HUES64 (cell line): ENCODE measurements at regions not wholly inside any gene's neighbourhood (a gene's known extent, or its start where the extent isn't known, plus 50 kb on each side); places are given as distances from the start of the nearest gene placed in this dataset.
"Not testable (repeated sequence)": the region's sequence is repeated elsewhere in the genome, so short reads cannot be mapped to it uniquely, and the experiment has no call there.

ENCODE experiments used
- H3K27ac ChIP-seq: 2 replicates; pipeline ENCODE4 v1.7.0; 2013; ENCODE audit warnings: low read depth, low read length, inconsistent platforms
- H3K27me3 ChIP-seq: 2 replicates; pipeline ENCODE4 v1.6.1; 2013; ENCODE audit warnings: mild to moderate bottlenecking, low read length; ENCODE audit not compliant: insufficient read depth
- H3K36me3 ChIP-seq: 2 replicates; pipeline ENCODE4 v1.6.1; 2013; ENCODE audit warnings: mild to moderate bottlenecking, low read length; ENCODE audit not compliant: insufficient read depth
- H3K4me1 ChIP-seq: 2 replicates; pipeline ENCODE4 v1.6.1; 2013; ENCODE audit warnings: mild to moderate bottlenecking, low read length, moderate library complexity; ENCODE audit not compliant: insufficient read depth
- H3K4me3 ChIP-seq: 2 replicates; pipeline ENCODE4 v1.5.1; 2013; ENCODE audit warnings: mild to moderate bottlenecking, low read length, moderate library complexity
- H3K9ac ChIP-seq: 2 replicates; pipeline ENCODE4 v1.6.1; 2013; ENCODE audit warnings: mild to moderate bottlenecking, low read depth, low read length
- H3K9me3 ChIP-seq: 2 replicates; pipeline ENCODE4 v1.6.1; 2013; ENCODE audit warnings: low read depth, low read length; ENCODE audit not compliant: insufficient read depth
- WGBS: fragments of 150-250, 120-280 bp; methylation state at CpG from one replicate; pipeline ENCODE4 v1.1.7; 2013; ENCODE audit warnings: missing lambda C conversion rate; 5-methylcytosine and 5-hydroxymethylcytosine counted together

DNA sequence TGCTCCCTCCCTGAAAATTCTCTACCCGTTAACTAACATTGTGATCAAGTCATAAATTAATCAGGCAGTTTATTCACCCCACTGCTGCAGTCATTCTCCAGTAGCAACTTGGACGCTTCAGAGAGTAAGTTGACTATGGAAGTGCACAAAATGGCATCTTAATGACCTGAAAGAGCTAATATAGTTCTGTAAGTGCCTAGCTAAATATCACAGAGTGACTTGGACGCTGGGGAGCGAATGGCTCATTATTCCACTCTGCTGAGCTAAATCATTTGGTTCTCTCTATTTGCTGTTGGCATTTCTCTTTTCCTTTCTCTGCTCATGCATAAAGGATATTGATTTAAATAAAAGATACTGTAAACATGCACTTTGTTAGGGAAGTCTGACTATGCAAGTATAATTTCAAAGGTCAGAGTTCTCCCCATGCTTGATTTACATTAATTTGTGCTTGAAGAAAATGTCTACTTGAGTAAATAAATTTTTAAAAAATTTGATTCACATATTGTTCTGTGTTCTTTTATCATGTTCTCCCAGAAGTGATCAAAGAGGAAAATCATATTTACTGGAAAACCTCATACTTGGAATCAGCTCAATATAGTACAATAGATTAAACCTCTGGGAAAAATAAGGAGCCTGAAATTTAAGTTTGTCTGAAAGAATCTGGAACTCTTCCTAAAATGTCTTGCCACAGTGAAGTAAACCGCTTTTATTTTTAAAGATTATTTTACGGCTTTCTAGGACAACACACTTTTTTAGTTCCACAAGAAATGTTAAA, 169.5 kb upstream of the HAPLN1 start:
- Histone ChIP-seq H3K27ac (no peak overlapping the region), H3K9me3 (no peaks in the 10 kb centered on the region), H3K27me3 (no peaks in the 10 kb centered on the region), H3K36me3 (no peaks in the 10 kb centered on the region), H3K9ac (no peak overlapping the region), H3K4me1 (no peaks in the 10 kb centered on the region), H3K4me3 (no peak overlapping the region)
- 93% methylated on average over 6 of the region's 6 CpGs for WGBS

DNA sequence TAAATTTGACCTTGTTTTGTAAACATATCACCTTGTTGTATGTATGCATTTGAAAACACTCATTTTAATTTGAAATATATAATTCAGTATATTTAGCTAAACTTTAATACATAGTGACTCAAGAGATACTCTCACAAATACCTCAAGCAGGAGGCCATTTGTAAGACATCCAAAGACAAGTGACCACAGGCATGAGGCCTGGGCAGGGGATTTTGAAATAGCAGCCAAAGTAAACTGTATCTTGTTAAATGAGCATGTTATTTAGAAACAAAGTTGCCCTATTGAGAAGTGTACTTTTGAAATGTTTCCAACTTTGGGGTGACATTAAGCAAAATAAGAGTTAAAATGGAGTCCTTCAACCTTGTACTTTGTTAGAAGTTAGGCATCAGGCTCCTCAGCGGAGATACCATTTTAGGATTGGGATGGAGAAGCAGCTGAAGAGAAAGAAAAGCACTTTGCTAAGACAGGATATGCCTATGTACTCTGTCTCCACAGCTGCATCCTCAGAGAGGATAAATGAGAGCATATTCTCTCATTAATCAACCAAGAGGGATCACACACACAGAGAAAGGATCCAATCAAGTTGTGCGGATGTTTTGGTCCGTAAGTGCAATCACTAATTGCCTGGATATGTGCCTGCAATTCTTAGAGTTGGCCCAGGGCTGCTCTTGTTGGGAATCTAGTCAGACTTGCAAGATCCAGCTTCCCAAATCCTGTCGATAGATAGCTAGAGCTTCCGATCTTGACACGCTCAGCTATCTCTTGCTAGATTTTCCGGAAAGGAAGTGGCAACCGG, 157.5 kb upstream of the HAPLN1 start:
- Histone ChIP-seq H3K9me3 (no peaks in the 10 kb centered on the region), H3K4me3 (no peak overlapping the region), H3K27me3 (no peaks in the 10 kb centered on the region), H3K4me1 (no peaks in the 10 kb centered on the region; the same call in 1 of the 2 replicates), H3K9ac (no peak overlapping the region), H3K36me3 (no peaks in the 10 kb centered on the region), H3K27ac (no peak overlapping the region)
- 94% methylated on average over 8 of the region's 8 CpGs for WGBS

DNA sequence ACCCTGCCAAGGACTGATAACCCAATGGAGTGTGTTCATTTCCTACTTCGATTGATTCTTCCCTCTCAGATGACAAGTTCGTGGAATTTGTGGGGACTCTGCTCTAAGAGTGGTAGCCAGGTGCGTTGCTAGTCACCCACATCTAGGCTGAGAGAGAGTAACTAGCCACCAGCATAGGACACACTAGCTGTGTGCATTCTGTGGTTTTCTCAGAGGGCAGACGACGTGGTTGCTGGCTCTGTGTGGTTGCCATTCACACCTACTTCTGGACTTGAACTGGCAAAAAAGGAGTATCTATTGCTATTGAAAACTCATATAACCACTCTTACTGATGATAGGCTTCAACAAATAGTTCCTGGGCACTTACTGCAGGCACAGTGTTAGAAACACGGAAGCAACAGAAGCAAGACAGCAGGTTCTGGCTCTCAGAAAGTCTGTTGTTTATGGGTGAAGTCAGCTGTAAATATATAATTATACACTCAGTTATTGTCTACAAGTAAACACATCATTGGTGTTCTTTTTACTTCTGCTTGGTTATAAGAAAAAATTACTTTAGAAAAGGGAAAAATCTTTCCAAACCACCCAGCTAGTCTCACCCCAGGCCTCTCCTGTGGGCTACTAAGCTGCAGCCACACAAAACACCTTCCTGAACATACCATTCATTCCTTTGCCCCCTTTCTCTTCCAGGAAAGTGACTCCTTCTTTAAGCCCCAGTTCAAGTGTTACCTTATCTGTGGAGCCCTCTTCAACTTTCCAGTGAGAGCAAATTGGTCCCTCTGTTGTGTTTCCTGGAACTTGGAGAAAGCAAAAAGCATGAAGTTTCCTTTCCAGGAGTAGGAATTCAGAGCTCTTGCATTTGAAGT, 151.1 kb upstream of the HAPLN1 start:
- 0 out of 2 replicates have a peak, but pooled peaks cover 3% of the 10 kb centered on the region for H3K4me1 ChIP-seq
- H3K27ac ChIP-seq: no peak overlapping the region
- 96% methylated on average over 6 of the region's 6 CpGs for WGBS
- no peaks in the 10 kb centered on the region for H3K9me3 ChIP-seq
- no peaks in the 10 kb centered on the region for H3K27me3 ChIP-seq
- H3K4me3 ChIP-seq: no peak overlapping the region
- H3K36me3 ChIP-seq: no peaks in the 10 kb centered on the region
- H3K9ac ChIP-seq: no peak overlapping the region

DNA sequence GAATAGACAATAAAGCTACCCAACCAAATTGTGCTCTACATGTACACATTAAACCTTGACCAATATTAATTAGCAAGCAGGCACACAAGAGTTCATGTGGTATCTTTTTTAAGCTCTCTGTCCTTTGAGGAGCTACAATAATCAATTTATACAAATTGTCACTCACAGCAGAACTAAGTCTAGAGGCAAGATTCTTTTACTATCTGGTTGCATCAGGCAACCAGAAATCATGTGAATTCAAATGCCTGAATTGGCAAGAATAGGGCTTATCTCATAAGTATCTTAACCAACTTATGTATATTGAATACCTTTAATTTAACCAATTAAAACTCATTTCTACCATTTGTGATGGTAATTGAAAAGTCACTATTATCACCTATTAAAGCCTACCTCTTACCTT, 145.5 kb upstream of the HAPLN1 start:
- no peaks in the 10 kb centered on the region for H3K27me3 ChIP-seq
- H3K27ac ChIP-seq: no peak overlapping the region
- no peaks in the 10 kb centered on the region for H3K9me3 ChIP-seq
- H3K4me3 ChIP-seq: no peak overlapping the region
- no peak overlapping the region for H3K9ac ChIP-seq
- no peaks in the 10 kb centered on the region for H3K36me3 ChIP-seq
- no peaks in the 10 kb centered on the region for H3K4me1 ChIP-seq

DNA sequence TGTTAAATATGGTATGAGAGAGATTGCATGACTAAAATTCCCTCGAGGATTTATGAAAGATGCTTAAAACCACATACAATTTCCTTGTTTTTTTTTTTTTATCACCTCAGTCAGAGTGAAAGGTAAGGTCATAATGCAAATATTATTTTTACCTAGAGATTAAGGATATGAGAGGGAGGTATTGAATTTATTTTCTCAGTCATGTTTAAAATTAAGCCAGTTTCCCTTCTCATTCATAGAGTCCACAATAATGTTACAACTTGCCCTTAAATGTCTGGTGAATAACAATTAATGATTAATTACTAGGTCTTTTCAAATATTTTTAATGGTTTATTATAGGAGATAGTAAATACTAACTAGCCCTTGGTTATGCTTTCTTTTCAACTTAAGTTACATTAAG, 144.9 kb upstream of the HAPLN1 start:
- H3K36me3 ChIP-seq: no peaks in the 10 kb centered on the region
- no peak overlapping the region for H3K4me3 ChIP-seq
- H3K9ac ChIP-seq: no peak overlapping the region
- no peaks in the 10 kb centered on the region for H3K4me1 ChIP-seq
- H3K27ac ChIP-seq: no peak overlapping the region
- H3K9me3 ChIP-seq: no peaks in the 10 kb centered on the region
- H3K27me3 ChIP-seq: no peaks in the 10 kb centered on the region
- no CpG with 5 or more reads among the region's 1 CpG for WGBS

DNA sequence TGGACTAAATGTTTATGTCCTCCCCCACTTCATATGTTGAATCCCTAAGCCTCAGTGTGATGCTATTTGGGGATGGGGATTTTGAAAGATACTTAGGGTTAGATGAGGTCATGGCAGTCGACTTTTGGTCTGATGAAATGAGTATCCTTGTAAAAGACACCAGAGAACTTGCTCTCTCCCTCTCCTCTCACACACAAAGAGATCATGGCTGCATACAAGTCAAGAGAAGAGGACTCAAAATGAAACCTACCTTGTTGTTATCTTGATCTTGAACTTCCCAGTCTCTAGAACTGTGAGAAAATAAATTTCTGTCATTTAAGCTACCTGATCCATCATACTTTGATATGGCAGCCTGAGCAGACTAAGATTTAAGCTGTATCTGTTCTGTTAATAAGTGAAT, 144.0 kb upstream of the HAPLN1 start:
- Histone ChIP-seq H3K9me3 (no peaks in the 10 kb centered on the region), H3K36me3 (no peaks in the 10 kb centered on the region), H3K9ac (no peak overlapping the region), H3K27me3 (no peaks in the 10 kb centered on the region), H3K27ac (no peak overlapping the region), H3K4me3 (no peak overlapping the region), H3K4me1 (no peaks in the 10 kb centered on the region)
- 80% methylated on average over 1 of the region's 1 CpG for WGBS

DNA sequence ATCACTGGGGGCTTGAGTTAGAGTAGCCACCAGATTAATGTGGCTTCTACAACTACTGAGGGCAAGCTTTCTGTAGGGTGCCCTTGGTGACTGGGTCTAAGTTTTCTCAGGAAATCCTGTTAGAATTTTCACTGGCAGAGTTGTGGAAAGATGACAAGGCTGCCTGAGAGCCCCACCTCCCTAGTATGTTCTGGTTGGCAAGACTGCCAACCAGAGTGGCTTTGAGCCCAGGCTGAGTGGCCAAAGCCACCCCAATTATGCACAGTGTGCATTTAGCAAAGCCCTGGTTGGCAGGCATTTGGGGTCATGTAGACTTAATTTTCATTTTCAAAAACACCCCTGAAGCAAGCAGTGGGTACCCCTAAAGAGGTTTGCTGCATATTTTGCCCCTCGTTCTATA, 136.7 kb upstream of the HAPLN1 start:
- WGBS: 100% methylated on average over 1 of the region's 1 CpG
- Histone ChIP-seq H3K36me3 (no peaks in the 10 kb centered on the region), H3K9me3 (no peaks in the 10 kb centered on the region), H3K27ac (no peak overlapping the region), H3K9ac (no peak overlapping the region), H3K27me3 (no peaks in the 10 kb centered on the region), H3K4me3 (no peak overlapping the region), H3K4me1 (no peaks in the 10 kb centered on the region)

DNA sequence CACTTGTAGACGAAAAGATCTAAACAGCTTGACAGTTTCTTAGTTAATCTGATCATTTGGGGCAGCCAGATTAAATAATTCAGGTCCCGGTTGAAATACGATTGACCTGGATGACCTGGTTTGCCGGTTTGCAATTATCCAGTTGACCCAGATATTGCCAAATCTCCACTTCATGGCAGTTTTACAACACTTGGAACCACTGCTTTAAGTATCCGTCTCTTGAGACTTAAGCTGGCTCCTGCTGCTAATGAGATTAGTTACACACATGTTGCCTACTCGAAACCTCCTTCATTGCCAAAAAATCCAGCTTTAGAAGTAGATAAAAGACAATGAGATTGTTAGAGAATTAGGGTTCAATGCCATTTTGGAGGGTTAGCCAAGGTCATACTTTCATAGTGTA, 136.2 kb upstream of the HAPLN1 start:
- H3K9ac ChIP-seq: no peak overlapping the region
- 87% methylated on average over 6 of the region's 6 CpGs for WGBS

DNA sequence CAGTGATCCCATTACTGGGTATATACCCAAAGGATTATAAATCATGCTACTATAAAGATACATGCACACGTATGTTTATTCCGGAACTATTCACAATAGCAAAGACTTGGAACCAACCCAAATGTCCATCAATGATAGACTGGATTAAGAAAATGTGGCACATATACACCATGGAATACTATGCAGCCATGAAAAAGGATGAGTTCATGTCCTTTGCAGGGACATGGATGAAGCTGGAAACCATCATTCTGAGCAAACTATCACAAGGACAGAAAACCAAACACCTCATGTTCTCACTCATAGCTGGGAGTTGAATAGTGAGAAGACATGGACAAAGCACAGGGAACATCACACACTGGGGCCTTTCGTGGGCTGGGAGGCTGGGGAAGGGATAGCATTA, 129.8 kb upstream of the HAPLN1 start:
- H3K9me3 ChIP-seq, H3K36me3 ChIP-seq, H3K27me3 ChIP-seq, H3K27ac ChIP-seq, H3K4me1 ChIP-seq, H3K9ac ChIP-seq, H3K4me3 ChIP-seq: not testable (repeated sequence)
- WGBS: 94% methylated on average over 3 of the region's 3 CpGs

More for the DNA sequence above, 136.2 kb upstream of the HAPLN1 start:
- no peaks in the 10 kb centered on the region for H3K9me3 ChIP-seq
- no peak overlapping the region for H3K4me3 ChIP-seq
- H3K27me3 ChIP-seq: no peaks in the 10 kb centered on the region
- H3K4me1 ChIP-seq: no peaks in the 10 kb centered on the region
- H3K36me3 ChIP-seq: no peaks in the 10 kb centered on the region
- H3K27ac ChIP-seq: no peak overlapping the region

DNA sequence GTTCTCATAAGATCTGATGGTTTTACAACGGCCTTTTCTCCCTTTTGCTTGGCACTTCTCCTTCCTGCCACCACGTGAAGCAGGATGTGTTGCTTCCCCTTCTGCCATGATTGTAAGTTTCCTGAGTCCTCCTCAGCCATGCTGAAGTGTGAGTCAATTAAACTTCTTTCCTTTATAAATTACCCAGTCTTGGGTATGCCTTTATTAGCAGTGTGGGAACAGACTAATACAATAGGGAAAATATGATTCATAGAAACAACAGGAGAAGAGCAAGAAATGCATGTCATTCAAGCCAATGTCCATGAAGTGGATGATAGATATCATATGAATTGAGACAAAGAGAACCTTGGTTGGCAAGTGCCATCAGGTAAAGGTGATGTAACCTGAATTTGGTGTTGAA, 128.3 kb upstream of the HAPLN1 start:
- no peak overlapping the region for H3K27ac ChIP-seq
- WGBS: 93% methylated on average over 2 of the region's 2 CpGs
- H3K36me3 ChIP-seq: no peaks in the 10 kb centered on the region
- no peaks in the 10 kb centered on the region for H3K9me3 ChIP-seq
- no peaks in the 10 kb centered on the region for H3K4me1 ChIP-seq
- H3K9ac ChIP-seq: no peak overlapping the region
- H3K4me3 ChIP-seq: no peak overlapping the region
- H3K27me3 ChIP-seq: no peaks in the 10 kb centered on the region
